Right cardiac atrium (tissue), 5 donors: ENCODE measurements at regions not wholly inside any gene's neighbourhood (a gene's known extent, or its start where the extent isn't known, plus 50 kb on each side); places are given as distances from the start of the nearest gene placed in this dataset.

Experiments
- ATAC-seq, 2 donors: fragments of 200-7000 bp; cut with Tn5 transposase; one replicate each; pipeline versions ENCODE4 v1.8.0 to v1.9.1; 2020; ENCODE audit warnings: moderate library complexity in 2 of 2, mild to moderate bottlenecking in 1 of 2
- DNase-seq, 3 donors: peaks; one replicate each; pipeline ENCODE4 v3.0.0-alpha.2; 2020
- H3K27ac ChIP-seq: one replicate; pipeline ENCODE4 v1.5.1; 2013; ENCODE audit warnings: mild to moderate bottlenecking, low read length, control low read depth, moderate library complexity
- H3K27me3 ChIP-seq: one replicate; pipeline ENCODE4 v1.6.1; 2013; ENCODE audit not compliant: control insufficient read depth, insufficient read depth
- H3K4me1 ChIP-seq: one replicate; pipeline ENCODE4 v1.6.1; 2013; ENCODE audit warnings: low read length; ENCODE audit not compliant: control insufficient read depth, insufficient read depth
- H3K4me3 ChIP-seq: one replicate; pipeline ENCODE4 v1.5.1; 2013; ENCODE audit warnings: low read length, control low read depth
- H3K9me3 ChIP-seq: one replicate; pipeline ENCODE4 v1.6.1; 2013; ENCODE audit warnings: low read length; ENCODE audit not compliant: control insufficient read depth
- WGBS: extraction: QIAGEN DNeasy Blood & Tissue Kit; methylation state at CpG from one replicate; pipeline ENCODE4 v1.1.7; 2013; 5-methylcytosine and 5-hydroxymethylcytosine counted together
- intact Hi-C, 4 donors: fragments of 100-400 bp; cut with DNase I; formaldehyde crosslinking; loops; one replicate each; pipeline versions ENCODE4 v1.11.0 to v1.14.0; 2022 to 2023
- donor health status: healthy with polysubstance abuse.
- donor health status: DM: no; HTN: yes; CAD: no.
- donor health status: DM: no; HTN: no; CAD: no.
- donor health status: DM: no; HTN: yes; CAD: no; lungs with severe emphysema.
- donor health status: DM: yes; HTN: yes; CAD: no.

GRCh38 chr22:26990503-26991189 is 333.3 kb downstream of the MIAT start:
- Histone ChIP-seq H3K27me3 (no peaks in the 10 kb centered on the region), H3K27ac (no peak overlapping the region), H3K4me3 (no peak overlapping the region), H3K4me1 (peaks cover 2% of the 10 kb centered on the region), H3K9me3 (no peaks in the 10 kb centered on the region)
- DNase-seq = no peak
- intact Hi-C loops = no loop called here
- WGBS = 83% methylated on average over 7 of the region's 7 CpGs
- no peak for ATAC-seq

- Histone ChIP-seq H3K4me3 (no peak overlapping the region), H3K9me3 (no peaks in the 10 kb centered on the region), H3K27me3 (no peaks in the 10 kb centered on the region), H3K27ac (no peak overlapping the region), H3K4me1 (no peaks in the 10 kb centered on the region)
- WGBS = 75% methylated on average over 2 of the region's 2 CpGs
- ATAC-seq (no peak), DNase-seq (no peak)
- intact Hi-C loops = no loop called here
Measured at GRCh38 chr22:26992556-26992955, 335.2 kb downstream of the MIAT start.

DNA sequence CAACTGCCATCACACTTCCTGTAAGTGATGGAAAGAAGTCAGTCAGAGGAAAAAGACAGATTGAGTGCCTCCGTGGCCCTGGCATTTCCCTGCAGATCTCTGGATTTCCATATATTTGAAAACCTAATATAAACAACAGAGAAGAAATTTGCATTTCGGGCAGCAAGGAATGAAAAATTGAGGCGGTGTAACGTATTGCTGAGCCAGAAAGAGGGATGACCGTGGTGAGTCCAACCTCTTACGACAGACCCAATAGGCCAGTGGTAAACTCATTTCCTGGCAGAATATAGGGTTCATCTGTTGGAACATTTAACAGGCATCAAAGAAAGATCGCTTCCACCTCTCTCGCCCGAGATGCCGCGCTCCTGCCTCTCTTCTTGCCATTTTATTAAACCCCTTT is 336.5 kb downstream of the MIAT start:
- Histone ChIP-seq H3K9me3 (no peaks in the 10 kb centered on the region), H3K27me3 (no peaks in the 10 kb centered on the region), H3K27ac (no peak overlapping the region), H3K4me3 (no peak overlapping the region), H3K4me1 (no peaks in the 10 kb centered on the region)
- 93% methylated on average over 11 of the region's 11 CpGs for WGBS
- DNase-seq (no peak), ATAC-seq (no peak)
- intact Hi-C loops = no loop called here

GRCh38 chr22:26994801-26995200 is 337.4 kb downstream of the MIAT start:
- ATAC-seq (no peak), DNase-seq (no peak)
- Histone ChIP-seq H3K27me3 (no peaks in the 10 kb centered on the region), H3K9me3 (no peaks in the 10 kb centered on the region), H3K4me1 (no peaks in the 10 kb centered on the region), H3K27ac (no peak overlapping the region), H3K4me3 (no peak overlapping the region)
- WGBS = 90% methylated on average over 4 of the region's 4 CpGs
- intact Hi-C loops = no loop called here

DNA sequence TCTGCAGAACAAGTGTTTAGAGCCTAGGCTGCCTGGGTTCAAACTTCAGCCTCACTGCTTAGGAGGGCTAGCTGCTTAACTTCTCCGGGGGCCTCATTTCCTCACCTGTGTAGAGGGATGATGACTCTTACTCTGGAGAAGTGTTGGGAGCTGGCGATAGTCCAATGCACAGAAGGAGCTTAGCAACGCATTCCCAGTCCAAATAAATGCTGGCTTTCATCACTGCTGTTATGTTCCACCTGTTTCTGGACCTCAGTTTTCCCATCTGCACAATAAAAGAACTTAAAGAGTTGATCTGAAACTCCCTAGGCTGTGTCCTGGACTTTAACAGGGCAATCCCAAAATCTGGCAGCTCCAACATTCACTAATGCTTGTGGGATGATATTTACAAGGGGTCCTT is 337.8 kb downstream of the MIAT start:
- 30% methylated on average over 3 of the region's 3 CpGs for WGBS
- intact Hi-C loops = no loop called here
- no peaks in the 10 kb centered on the region for H3K4me1 ChIP-seq

DNA sequence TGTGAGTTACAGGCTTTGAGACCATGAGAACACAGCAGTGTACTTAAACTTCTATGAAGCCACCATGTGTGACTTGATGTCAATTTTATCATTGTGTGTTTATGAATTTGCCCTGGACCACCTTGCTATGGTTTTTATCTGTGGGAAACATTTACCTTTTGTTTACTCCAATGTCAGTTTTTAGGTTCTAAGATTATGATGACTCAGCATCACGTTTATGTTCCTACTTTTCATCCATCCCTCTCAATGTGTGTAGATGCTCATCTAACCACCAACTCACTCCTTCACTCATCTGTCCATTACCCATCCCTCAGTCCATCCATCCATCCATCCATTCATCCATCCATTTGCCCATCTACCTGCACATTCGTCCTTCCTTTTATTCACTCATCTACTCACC is 338.8 kb downstream of the MIAT start:
- 87% methylated on average over 2 of the region's 2 CpGs for WGBS
- no peaks in the 10 kb centered on the region for H3K27me3 ChIP-seq
- no peak overlapping the region for H3K27ac ChIP-seq
- no peak overlapping the region for H3K4me3 ChIP-seq
- no peaks in the 10 kb centered on the region for H3K9me3 ChIP-seq
- intact Hi-C loops = no loop called here
- ATAC-seq (no peak), DNase-seq (no peak)
- H3K4me1 ChIP-seq = no peaks in the 10 kb centered on the region

More for the DNA sequence above, 337.8 kb downstream of the MIAT start:
- Histone ChIP-seq H3K4me3 (no peak overlapping the region), H3K9me3 (no peaks in the 10 kb centered on the region), H3K27me3 (no peaks in the 10 kb centered on the region), H3K27ac (no peak overlapping the region)
- ATAC-seq (no peak), DNase-seq (no peak)

DNA sequence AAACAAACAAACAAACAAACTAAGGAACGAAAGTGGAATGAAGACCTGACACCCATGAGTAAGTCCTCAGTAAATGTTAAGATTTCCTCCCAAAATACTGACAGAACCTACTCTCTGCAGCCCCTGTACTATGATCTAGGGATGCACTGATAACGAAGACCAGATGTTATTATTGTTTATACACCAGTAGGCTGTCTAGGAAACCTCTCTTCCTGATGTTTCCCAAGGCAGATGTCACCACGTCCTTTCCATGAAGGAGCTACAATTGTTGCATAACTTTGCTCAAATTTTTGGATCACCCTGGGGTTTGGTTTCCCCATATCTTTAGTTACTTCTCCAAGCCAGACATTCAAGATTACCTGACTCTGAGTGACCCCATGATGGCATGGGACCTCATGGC is 340.7 kb downstream of the MIAT start:
- no peaks in the 10 kb centered on the region for H3K27me3 ChIP-seq
- DNase-seq (no peak), ATAC-seq (no peak)
- intact Hi-C loops = no loop called here
- H3K27ac ChIP-seq = no peak overlapping the region
- H3K4me1 ChIP-seq = no peaks in the 10 kb centered on the region
- no peaks in the 10 kb centered on the region for H3K9me3 ChIP-seq
- 49% methylated on average over 3 of the region's 3 CpGs for WGBS
- H3K4me3 ChIP-seq = no peak overlapping the region

- Histone ChIP-seq H3K27me3 (no peaks in the 10 kb centered on the region), H3K4me3 (no peak overlapping the region), H3K4me1 (no peaks in the 10 kb centered on the region), H3K9me3 (no peaks in the 10 kb centered on the region), H3K27ac (no peak overlapping the region)
- 50% methylated on average over 6 of the region's 6 CpGs for WGBS
- DNase-seq = no peak
- ATAC-seq = no peak
- intact Hi-C loops = no loop called here
Measured at GRCh38 chr22:26998716-26999115, 341.3 kb downstream of the MIAT start.

DNA sequence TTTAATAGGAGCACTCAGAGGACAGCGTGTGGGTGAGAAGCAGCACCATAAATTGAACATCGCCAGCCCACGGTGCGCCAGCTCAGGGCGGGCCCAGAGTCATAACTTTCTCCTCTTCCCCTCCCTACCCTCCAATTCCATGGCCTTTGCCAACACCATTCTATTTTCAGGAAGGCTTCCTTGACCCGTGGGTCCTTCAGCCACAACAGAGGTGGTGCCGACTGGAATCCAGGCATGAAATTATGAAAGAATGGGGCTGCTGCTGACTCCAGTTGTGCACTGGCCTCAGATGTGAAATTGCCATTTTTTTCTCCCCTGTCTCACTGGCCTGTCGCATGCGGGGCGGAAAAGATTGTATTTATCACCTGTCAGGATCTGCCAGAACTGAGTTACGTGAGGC is 345.9 kb downstream of the MIAT start:
- Histone ChIP-seq H3K9me3 (no peaks in the 10 kb centered on the region), H3K27ac (no peak overlapping the region), H3K27me3 (no peaks in the 10 kb centered on the region), H3K4me1 (no peaks in the 10 kb centered on the region), H3K4me3 (no peak overlapping the region)
- intact Hi-C loops = no loop called here
- DNase-seq = no peak
- WGBS = 79% methylated on average over 11 of the region's 11 CpGs
- no peak for ATAC-seq

- Histone ChIP-seq H3K27me3 (no peaks in the 10 kb centered on the region), H3K4me1 (no peaks in the 10 kb centered on the region), H3K9me3 (no peaks in the 10 kb centered on the region), H3K27ac (no peak overlapping the region), H3K4me3 (no peak overlapping the region)
- no peak for DNase-seq
- intact Hi-C loops = no loop called here
- WGBS = 75% methylated on average over 1 of the region's 1 CpG
- no peak for ATAC-seq
Measured at GRCh38 chr22:27004434-27004833, 347.0 kb downstream of the MIAT start.

DNA sequence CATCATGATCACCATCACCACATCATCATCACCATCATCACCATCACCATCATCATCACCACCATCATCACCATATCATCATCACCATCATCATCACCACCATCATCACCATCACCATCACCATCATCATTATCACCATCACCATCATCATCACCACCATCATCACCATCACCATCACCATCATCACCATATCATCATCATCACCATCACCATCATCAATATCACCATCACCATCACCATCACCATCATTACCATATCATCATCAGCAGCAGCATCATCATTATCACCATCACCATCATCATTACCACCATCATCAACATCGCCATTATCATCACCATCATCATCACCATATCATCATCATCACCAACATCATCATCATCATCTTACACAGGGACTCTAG is 351.1 kb downstream of the MIAT start:
- H3K4me1 ChIP-seq = no peaks in the 10 kb centered on the region
- no peaks in the 10 kb centered on the region for H3K27me3 ChIP-seq
- H3K27ac ChIP-seq = no peak overlapping the region
- intact Hi-C loops = no loop called here
- no peak overlapping the region for H3K4me3 ChIP-seq
- H3K9me3 ChIP-seq = no peaks in the 10 kb centered on the region
- 83% methylated on average over 1 of the region's 1 CpG for WGBS
- DNase-seq = no peak
- ATAC-seq = no peak

DNA sequence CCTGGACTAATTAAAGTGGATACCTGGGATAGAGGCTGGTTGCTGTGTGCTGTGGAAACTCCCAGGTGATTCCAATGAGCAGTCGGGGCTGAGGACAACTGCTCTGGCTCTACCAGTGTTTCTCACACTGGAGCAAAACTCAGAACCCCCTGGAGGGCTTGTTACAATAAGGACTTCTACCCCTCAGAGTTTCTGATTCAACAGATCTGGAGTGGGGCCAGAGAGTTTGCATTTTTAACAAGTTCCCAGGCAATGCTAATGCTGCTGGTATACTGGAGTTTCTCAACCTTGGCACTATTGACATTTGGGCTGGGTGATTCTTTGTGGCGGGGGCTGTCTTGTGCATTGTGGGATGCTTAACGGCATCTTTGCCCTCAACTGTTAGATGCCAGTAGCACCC is 353.7 kb downstream of the MIAT start:
- intact Hi-C loops = no loop called here
- no peak for ATAC-seq
- 72% methylated on average over 3 of the region's 3 CpGs for WGBS

More for the DNA sequence above, 353.7 kb downstream of the MIAT start:
- Histone ChIP-seq H3K4me1 (no peaks in the 10 kb centered on the region), H3K27me3 (no peaks in the 10 kb centered on the region), H3K27ac (no peak overlapping the region), H3K4me3 (no peak overlapping the region), H3K9me3 (no peaks in the 10 kb centered on the region)
- DNase-seq = no peak
